K562 (cell line): ENCODE measurements at regions not wholly inside any gene's neighbourhood (a gene's known extent, or its start where the extent isn't known, plus 50 kb on each side); places are given as distances from the start of the nearest gene placed in this dataset.

Source experiments
- CTBP1 ChIP-seq: fragments of 450-650 bp; IDR thresholded peaks from 2 replicates; pipeline ENCODE4 v1.6.1; 2016; ENCODE audit warnings: borderline replicate concordance
- CTCFL ChIP-seq: IDR thresholded peaks from 2 replicates; pipeline ENCODE4 v1.6.1; 2011; ENCODE audit warnings: borderline replicate concordance, low read depth, mild to moderate bottlenecking, moderate library complexity, low read length; ENCODE audit not compliant: insufficient read depth, poor library complexity, severe bottlenecking
- ETV6 ChIP-seq, 3 experiments: fragments of 150-350 bp in 1 of 3; sonication (generic) in 1 of 3; formaldehyde crosslinking in 1 of 3; IDR thresholded peaks; 2 replicates each; pipeline versions ENCODE4 v1.6.1 to v1.8.0; 2014 to 2022; ENCODE audit warnings: borderline replicate concordance in 2 of 3, low read depth in 2 of 3, antibody characterized with exemption in 1 of 3, low read length in 1 of 3, mild to moderate bottlenecking in 1 of 3, missing genetic modification reagents in 1 of 3
- FOXP1 ChIP-seq: sonication (generic); formaldehyde crosslinking; IDR thresholded peaks from 2 replicates; pipeline ENCODE4 v1.8.0; 2022; ENCODE audit warnings: mild to moderate bottlenecking, missing genetic modification reagents
- MNT ChIP-seq, 2 experiments: fragments of 450-650 bp; conservative IDR thresholded peaks; 2 replicates each; pipeline ENCODE4 v1.6.1; 2017; ENCODE audit warnings: mild to moderate bottlenecking in 2 of 2, moderate library complexity in 2 of 2
- MTA1 ChIP-seq: fragments of 450-650 bp; IDR thresholded peaks from 2 replicates; pipeline ENCODE4 v1.6.1; 2017; ENCODE audit warnings: borderline replicate concordance
- NKRF ChIP-seq: fragments of 450-650 bp; IDR thresholded peaks from 2 replicates; pipeline ENCODE4 v1.6.1; 2016; ENCODE audit warnings: borderline replicate concordance
- RBBP5 ChIP-seq: fragments of 200-600 bp; sonication (generic); IDR thresholded peaks from 2 replicates; pipeline ENCODE4 v1.6.1; 2012; ENCODE audit warnings: borderline replicate concordance, mild to moderate bottlenecking, low read length, control low read depth, inconsistent platforms; ENCODE audit not compliant: insufficient read depth, poor library complexity, severe bottlenecking
- TAF9B ChIP-seq: fragments of 450-650 bp; IDR thresholded peaks from 2 replicates; pipeline ENCODE4 v1.6.1; 2018; ENCODE audit warnings: mild to moderate bottlenecking; ENCODE audit not compliant: partially characterized antibody
- ZNF644 ChIP-seq: fragments of 200-800 bp; sonication (Bioruptor generic); IDR thresholded peaks from 2 replicates; pipeline ENCODE4 v1.6.1; 2016; ENCODE audit warnings: low read depth, missing genetic modification characterization, missing compliant biosample characterization

- TF ChIP-seq NKRF (no peak), RBBP5 (no peak), MNT (conservative IDR thresholded peaks at IDR 0.05) (no peak), CTBP1 (no peak), ETV6 (IDR thresholded peaks at IDR 0.05; ENCODE audit: borderline replicate concordance in 1 of 2, low read depth in 2 of 2, low read length in 1 of 2) (no peak), ETV6 (CRISPR knock-in tag; IDR thresholded peaks at IDR 0.05; ENCODE audit: borderline replicate concordance) (no peak), CTCFL (no peak), ZNF644 (no peak), TAF9B (no peak), FOXP1 (CRISPR knock-in tag) (no peak), MTA1 (no peak)
- TF ChIP-seq, all 486 proteins: peak for 0
Observed at GRCh38 chr7:152937282-152937681, 177.7 kb downstream of the ACTR3B start (continued).
